Loucy (cell line): ENCODE measurements at regions not wholly inside any gene's neighbourhood (a gene's known extent, or its start where the extent isn't known, plus 50 kb on each side); places are given as distances from the start of the nearest gene placed in this dataset.

Source experiments
- CTCF ChIP-seq: fragments of 200-600 bp; sonication (generic); conservative IDR thresholded peaks from 2 replicates; pipeline ENCODE4 v1.5.1; 2014; ENCODE audit warnings: mild to moderate bottlenecking, antibody characterized with exemption, low read length
- EZH2phosphoT487 ChIP-seq: fragments of 200-600 bp; IDR thresholded peaks from 2 replicates; pipeline ENCODE4 v1.6.1; 2018; ENCODE audit warnings: antibody characterized with exemption, mild to moderate bottlenecking, moderate library complexity, borderline replicate concordance

- no peak for TF ChIP-seq CTCF
- TF ChIP-seq EZH2phosphoT487 = no peak
Measured at GRCh38 chr2:198327526-198327925, 523.1 kb downstream of the PLCL1 start.
